Central memory CD4-positive, alpha-beta T cell (primary cell): ENCODE measurements at regions not wholly inside any gene's neighbourhood (a gene's known extent, or its start where the extent isn't known, plus 50 kb on each side); places are given as distances from the start of the nearest gene placed in this dataset.

Source experiments
- DNase-seq: peaks from one replicate; pipeline ENCODE4 v3.0.0; 2022

DNA sequence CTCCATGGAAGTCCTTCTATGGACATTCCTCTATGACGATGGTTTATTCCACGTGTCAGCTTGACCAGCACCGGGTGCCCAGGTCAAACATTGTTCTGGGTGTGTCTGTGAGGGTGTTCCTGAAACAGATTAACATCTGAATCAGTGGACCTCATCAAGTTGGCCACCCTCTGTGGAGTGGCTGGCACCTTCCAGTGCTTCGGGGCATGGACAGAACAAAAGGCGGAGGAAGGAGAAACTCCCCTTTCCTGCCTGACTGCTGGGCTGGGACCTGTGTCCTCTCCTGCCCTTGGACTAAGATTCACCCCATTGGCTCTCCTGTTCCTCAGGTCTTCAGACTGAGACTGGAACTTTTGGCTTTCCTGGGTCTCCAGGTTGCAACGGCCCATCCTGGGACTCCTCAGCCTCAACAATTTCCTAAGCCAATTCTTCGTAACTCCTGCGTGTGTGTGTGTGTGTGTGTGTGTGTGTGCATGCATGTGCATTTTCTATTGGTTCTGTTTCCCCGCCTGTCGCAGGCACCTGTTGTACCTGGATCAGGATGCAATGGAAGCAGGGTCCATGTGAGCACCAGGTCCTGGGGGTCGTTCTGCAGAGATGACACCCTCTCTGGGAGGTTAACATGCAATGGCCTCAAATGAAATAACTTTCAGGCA, 357.2 kb upstream of the SALL3 start:
- DNase-seq: no peak

DNA sequence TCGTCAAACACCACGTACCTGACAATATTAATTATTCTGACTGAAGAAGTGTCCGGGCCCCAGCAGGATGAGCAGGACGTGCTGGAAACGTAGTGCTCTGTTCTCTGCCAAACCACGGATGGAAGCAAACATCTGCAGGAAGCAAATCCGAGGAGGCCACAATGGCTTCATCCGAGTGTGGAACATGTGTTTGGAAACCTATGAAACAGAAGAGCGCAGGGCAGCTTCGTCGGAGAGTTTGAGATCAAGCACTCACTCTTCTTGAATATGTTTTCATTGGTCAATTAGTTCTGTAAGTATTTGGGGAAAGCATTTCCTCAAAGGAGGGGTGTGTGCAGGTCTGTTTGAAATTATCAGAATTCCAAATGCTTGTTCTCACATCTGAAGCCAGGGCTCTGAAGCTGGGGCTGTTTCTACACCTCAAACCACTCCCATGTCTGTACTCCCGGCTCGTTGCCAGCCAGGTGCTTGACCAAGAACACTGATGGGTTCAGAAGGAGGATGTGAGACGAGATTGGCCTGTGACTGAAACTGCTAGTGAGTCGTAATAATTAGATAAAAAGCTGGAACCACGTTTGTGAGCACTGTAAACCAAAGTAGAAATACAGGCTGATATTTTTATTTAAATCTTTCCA, 356.6 kb upstream of the SALL3 start:
- no peak for DNase-seq

DNA sequence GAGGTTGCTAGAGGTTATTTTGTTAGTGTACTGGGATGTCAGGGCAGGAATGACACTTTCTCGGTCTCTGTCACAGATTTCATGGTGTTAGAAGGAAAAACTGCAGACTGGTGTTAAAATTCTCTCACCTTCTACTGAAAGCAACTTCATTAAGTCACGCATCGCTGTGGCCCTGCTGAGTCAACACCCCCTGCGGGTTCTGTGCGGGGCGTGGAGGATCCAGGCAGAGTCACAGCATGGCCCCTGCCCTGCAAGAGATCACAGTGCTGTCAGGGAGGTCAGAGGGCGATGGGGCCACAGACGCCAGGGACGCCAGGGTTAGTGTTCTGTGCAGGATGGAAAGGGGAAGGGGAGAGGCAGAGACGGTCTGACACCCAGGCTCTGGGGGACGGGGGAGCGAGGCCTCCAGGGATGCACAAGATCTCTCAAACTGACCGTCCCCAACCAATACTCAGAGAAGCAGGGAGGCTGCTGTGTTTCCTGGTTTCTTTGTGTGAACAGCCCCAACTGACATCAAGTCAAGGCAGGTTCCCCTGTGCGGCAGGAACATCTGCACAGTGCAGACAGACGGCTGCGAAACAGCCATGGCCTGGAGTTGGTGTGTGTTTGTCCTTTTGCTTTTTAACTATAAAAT, 354.9 kb upstream of the SALL3 start:
- no peak for DNase-seq

DNA sequence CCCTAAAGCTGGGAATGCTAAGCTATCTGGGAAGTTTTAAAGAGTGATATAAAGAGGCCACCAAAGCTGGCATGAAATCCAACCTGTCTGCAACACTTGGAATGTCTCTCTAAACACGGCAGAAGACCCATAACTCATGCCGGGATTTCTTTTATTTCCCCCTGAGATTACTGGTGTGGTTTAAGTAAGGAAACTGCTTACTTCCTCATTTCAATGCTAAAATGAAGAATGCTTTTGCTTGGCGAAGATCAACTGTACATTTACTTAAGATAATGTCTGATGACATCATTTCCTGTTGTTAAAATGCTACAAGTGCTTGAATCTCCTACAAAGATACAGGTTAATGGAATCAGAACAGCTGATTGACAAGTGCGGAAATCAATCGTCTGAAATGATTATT, 353.8 kb upstream of the SALL3 start:
- no peak for DNase-seq

DNA sequence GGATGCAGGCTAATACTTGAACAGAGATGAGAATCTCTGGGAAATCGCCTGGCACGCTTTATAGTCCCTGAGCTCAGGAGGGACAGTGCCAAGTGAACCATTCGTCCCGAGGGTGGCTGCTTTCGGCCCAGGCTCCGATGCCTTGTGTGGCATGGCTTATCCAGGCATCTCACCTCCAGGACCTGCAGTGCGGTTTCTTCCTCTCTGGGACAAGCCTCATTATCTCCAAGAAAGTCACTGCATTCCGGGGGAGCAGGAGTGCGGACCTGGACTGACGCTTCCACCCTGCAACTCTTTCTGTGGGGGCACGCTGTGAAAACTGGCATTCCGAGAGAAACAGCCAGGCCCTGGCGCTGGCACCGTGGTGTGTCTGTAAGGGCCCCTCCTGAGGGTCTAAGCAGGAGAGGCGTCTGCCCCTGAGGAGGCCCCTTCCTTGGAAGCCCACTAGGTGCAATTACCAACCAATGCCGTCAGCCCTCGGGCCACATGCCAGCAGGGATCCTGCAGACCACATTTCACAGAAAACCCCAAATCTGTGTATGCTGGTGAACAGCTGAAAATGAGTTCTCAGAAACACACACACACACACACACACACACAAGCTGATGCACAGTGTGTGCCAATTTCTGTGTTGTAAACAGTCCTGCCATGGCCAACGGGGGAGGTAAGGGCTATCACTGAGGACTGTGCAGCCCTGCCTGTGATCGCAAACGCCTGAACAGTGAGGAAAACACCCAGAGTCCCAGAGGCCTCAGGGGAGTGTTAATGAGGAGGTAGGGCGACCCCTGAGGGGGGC, 351.9 kb upstream of the SALL3 start:
- DNase-seq: no peak

DNA sequence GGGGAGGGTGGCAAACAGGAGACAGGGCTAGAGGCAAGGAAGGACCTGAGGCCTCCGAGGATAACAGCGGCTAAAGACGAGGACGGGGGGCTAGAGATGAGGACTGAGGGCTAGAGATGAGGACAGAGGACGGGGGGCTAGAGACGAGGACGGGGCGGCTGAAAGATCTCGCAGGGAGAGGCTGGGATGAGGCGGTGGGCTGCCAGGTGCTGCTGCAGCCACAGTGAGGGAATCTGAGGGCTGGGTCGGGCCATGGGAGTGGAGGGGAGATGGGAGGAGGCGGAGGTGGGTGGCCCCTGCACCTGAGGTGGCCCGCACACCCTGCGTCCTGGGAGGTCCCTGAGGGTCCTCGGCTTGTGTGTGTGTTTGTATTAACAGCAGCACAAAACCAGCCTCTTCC, 350.2 kb upstream of the SALL3 start:
- DNase-seq: no peak

DNA sequence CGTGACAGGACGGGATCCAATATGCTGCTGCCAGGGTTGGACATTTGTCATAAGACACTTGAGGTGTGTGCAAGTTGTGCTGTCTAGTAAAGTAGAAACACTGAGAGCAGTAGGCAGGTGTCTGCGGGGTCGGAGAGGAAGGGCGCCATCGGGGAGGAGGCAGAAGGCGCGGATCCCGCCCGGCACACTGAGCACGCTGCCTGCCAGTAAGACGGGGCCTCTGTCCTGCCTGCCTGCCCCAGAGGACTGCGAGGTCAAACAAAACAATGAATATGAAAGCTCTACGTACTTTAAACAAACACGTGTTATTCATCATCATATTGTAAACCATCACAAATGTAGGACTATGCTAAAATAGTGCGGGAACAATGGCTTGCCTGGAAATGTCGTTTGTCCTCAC, 349.3 kb upstream of the SALL3 start:
- DNase-seq: no peak

DNA sequence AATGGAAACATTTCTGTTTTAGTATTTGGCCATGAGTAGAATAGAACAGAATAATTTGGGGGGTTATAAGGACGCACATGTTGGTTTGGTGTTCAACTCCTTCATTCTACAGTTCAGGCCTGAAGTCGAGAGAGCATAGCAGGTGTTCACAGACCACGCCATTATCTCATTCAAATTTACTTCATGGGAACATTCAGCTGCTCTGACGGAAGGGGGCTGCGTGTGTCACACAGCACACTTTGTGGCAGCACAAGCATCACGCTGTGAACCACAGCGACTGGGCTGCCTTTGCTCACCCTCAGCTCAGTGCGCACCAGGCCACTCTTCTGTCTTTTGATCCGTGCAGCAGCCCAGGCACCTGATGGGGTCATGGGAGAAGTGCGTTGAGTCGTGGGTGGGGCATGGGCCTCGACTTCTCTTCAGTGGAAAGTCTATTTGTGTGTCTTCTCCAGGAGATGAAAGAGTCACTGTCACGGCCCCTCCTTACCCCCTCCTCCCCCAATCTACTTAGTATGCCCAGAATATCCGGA, 348.6 kb upstream of the SALL3 start:
- no peak for DNase-seq

DNA sequence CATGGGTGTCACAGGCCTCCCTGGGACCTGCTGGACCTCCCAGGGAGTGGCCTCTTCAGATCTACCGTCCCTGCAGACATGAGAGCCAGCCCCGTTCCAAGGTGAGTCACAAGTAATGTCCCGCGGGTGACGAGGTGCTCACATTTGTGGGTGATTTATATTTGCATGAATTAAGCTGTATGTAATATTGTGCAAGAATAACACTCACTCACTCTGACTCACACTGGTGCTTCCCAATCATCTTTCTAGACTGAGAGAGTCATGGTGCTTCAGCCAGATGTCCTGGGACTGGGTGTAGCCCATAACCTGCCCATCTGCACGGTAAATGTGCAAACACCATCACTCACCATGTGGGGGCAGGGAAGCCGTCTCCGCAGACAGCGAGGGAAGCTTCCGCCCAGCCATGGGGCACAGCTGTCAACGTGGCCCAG, 347.5 kb upstream of the SALL3 start:
- DNase-seq: no peak

DNA sequence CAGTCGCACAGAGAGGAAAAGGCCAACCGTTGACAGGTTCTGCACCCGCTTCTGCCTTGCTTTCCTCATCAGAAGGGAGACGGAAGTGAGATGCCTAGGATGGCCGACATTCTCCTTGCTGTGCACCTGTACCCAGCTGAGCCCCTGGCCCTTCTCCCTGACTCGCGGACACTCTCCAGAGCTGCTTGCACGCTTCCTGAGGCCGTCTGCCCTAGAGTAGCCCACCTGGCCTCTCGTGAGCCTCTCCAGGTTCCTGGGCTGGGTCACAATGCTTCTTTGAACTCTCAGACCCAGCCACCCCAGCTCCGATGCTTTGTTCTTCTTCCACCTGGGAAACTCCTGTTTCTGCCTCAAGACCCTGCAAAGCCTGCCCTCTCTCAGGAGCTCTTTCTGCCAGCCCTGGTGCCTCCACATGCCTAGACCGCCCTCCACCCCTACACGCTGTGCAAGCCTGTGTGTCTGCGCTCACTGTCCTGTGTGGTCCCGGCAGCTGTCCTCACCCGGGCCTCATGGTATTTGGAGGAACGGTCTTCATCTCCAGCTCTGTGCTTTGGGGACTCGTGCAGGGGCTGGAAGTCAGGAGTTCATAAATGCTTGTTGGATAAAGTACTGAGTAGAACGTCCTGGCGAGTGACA, 345.4 kb upstream of the SALL3 start:
- DNase-seq: no peak

DNA sequence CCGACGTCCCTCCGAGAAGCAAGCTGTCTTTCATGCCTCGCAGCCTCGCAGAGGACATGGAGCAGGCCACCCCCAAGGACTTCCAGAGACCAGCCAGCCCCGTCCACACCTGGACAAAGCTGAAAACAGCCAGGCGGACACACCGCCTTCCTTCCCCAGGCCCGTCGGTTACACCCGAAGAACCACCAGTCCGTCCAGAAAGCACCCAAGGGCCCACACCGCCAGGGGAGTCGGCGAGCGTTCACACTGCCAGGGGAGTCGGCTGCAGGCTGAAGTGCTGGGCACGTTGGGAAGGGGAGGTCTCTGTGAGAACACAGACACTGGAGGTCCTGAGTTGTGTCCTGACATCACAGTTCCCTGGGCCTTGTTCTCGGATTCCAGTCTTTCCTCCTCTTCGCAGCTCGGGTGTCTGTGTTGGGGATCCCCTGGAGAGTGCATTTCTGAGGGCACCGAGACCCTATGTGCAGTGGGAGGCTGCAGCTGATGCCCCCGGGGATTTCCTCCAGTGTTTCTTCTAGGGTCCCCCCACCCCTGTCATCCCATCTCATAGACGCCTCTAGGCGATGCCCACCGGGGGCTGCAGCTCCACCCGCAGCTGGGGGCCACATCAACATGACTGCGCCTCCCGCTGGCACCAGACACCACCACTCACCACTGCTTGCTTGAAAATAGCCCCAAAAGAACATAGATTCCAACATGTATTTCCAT, 344.4 kb upstream of the SALL3 start:
- DNase-seq: no peak

DNA sequence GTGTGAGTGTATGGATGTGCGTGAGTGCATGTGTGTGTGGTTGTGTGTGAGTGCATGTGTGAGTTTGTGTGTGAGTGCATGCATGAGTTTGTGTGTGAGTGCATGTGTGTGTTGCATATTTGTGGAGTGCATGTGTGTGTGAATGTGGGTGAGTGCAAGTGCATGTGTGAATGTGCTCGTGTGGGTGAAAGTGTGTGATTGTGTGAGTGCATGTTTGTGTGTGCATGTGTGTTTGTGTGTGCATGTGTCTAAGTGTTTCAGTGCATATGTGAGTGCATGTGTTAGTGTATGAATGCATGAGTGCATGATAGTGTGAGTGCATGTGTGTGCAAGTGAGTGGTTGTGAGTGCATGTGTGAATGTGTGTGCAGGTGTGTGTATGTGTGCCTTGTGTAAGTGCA, 343.4 kb upstream of the SALL3 start:
- DNase-seq: no peak

DNA sequence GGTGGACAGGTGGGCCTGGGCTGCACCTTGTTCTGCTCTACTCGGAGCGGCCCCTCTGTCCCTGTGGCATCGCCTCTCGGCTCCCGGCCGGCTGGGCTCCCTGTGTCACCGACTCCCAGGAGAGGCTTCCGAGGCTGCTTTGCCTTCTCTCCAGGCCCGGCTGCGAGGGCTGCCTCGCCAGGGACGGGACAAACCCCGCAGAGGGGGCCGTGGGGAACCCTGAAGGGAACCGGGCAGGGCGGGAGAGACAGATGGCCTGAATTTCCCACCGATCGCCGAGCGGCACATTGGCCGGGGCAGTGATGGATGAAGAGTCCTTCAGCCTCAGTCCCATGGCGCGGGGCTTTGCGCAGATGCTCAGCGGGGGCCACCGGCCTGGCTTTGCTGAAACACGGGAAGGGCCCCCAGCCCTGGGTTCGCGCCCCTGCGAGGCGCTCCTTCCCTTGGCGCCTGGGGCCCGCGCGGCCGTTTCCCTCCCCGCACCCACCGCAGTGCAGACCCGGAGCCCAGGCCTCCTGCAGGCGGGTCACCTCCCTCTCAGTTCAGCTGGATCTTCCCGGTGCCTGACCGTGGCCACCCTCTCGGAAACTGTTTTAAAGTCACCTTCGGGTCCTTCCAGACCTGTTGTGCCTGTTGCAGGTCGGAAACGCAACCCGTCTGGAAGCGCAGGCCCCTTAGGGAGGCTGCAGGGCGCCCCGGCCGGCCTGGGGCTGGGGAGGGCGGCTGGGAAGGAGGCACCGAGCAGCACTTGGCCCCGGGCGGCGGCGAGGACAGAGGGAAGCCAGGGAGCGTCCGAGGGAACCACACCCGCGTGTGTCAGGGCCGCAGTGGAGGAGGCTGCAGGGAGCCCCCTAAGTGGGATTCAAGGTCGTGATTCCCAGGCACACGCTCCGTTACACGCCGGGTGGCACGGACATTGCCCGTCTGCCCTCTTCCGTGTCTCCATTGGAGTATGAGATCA, 341.9 kb upstream of the SALL3 start:
- DNase-seq: no peak

DNA sequence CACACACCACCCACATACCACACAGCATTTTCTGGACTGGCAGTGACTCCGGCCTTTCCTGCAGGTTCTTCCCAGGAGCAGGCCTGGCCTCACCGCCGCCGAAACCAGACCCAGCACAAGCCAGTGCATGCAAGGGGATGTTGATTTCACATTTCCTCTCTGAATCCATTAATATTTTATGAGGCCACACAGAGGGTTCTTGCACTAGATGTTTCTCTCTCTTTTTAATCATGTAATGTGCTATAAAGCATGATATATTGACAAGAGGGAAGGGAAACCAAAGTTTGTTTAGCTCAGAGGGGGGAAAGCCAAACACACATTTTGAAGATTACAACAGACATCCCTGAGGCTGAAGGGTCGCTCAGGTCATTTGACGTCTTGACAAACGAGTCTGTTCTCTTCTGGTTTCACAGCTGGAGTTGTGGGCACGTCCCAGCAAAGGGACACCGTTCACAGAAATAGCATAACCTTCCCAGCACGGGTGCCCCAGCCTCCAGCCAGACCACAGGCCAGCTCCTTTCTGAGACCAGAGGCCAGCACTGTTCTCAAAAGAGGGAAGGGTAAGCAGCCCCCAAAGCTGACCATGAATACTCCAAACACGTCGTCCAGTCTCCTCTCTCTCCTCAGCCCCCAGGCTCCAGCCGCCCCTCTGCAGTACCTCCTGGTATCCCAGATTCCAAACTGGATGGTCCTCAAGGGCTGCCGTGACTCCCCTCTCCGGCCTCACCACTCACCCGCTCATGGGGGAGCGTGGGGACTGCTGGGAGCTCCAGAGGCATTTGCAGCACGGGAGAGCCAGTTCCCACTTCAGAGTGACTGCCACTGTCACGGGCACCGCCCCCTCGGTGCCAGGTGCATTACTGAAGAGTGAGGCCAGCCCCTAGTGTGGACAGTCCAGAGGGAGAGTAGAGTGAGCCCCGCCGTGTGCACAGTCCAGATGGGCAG, 340.3 kb upstream of the SALL3 start:
- DNase-seq: no peak

DNA sequence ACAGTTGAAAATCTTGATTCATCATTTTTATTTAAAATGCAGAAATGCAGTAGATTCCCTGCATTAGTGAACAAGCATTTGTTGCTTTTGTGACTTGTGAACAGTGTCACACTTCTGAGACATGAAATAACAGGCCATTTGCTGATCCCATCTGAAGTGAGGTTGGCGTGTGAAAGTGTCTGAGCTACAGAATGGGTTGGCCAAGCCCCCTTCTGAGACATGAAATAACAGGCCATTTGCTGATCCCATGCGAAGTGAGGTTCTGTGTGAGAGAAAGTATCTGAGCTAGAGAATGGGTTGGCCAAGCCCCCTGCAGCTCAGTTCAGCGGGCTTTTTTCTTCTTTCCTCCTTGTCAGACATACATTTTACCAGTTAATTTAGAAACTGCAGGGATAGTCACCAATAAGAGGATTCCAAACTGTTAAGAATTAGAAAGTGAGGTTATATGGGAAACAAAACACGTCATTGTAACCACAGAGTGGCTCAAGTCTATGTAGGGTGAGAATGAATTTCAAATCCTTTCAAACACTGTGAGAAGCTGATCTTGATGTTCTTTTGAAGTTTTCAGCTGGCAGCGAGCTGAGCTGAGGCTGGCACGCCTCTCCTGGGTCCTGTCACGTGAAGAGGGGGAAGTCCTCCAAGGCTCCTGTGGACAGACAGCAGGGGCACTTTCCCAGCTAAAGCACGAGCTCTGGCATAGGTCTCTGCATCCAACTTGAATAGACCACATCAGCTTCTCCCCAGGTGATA, 339.2 kb upstream of the SALL3 start:
- DNase-seq: no peak

DNA sequence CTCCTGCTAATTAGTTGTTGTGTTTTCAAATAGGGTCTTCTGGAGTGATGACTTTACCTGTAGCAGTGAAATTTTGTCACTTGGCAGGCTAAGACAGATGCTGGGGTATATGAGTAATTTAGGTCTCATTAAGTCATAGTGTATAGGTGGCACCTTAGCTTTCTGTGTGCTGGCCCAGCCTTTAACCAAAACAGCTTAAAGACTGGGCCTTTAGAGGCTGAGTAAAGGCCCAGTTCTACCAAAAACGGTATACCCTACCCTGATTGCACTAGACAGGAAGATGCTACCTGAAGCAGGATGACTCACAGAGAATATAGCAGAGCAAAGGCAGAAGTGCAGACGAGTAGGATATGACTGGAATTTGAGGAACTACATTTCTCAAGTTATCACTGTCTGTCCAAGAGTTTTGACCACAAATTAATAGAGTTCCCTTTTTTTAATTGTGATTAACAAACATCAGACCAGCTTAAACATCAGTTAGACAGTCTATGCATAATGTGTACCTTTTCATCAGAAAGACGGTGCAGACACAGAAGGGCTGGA, 337.9 kb upstream of the SALL3 start:
- DNase-seq: no peak

DNA sequence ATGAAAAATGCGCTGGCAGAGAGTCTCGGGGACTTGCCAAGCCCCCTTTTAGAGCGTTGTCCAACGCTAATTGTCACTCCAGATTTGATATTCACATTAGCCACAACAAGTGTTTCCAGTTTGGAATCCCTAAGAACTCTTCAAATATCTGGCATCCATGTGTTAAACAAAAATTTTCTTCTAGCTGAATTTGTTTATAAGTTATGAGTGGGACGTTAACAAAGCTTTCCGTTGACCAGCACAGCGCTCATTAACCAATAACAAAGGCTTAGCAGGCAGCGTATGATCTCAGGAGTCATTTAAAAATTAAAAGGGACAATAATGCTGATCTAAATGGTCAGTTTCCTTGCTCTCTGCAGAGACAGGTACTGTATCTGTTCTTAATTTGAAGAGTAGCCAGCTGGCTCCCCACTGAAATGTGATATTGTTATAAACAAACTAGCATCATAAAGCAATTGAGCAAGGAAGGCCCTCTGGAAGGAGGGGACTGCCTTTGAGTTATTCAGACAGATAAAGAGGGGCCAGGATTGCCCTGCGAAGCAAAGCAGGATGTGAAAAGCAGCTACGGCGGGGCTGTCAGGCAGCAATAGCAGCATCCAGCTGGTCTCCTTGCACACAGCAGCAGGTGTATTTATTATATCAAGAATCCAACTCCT, 337.2 kb upstream of the SALL3 start:
- no peak for DNase-seq

DNA sequence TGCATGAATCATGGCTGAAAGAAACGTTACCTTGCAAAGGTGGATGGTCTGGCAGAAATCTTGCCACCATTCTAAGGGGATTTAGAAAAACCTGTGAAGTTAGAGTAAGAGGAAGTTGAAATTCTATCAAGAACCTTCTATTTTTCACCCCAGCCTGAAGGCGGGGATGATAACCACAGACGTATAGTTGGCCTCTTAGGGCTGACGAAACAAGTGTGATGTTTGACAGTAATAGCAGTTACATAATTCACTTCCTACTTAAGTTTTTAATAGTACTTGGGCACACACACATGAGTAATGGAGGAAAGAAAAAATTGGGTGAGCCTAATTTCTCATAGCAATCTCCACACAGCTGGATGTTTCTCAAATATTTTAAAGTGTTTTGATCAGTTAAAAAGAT, 336.6 kb upstream of the SALL3 start:
- no peak for DNase-seq
